ENCODE measurements at regions not wholly inside any gene's neighbourhood (a gene's known extent, or its start where the extent isn't known, plus 50 kb on each side); places are given as distances from the start of the nearest gene placed in this dataset.

DNA sequence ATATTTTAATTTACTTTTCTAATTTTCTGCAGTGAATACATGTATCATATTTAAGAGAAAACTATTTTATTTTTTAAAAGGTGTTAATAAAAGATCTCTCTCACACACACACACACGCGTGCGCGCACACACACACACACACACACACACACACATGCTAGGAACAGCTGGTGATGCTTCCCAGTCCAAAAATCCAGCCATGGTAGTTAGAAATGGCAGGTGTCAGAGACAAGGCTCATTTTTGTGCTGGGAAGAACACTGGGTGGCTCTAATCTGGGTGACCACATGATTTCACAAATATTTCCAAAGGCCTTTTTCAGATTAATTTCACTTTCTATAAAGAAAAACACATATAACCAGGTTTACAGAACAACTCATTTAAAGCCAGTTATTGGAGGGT is 104.5 kb upstream of the NCK2 start:
- no peaks in the 10 kb centered on the region for H4K20me1 ChIP-seq (ENCODE audit: insufficient read depth, low read length, poor library complexity, severe bottlenecking)
- no peaks in the 10 kb centered on the region for H3K9me2 ChIP-seq (replicated peaks; ENCODE audit: low read depth, low read length)
- H3K36me3 ChIP-seq (ENCODE audit: insufficient read depth, low read length), result no peaks in the 10 kb centered on the region
- no peaks in the 10 kb centered on the region for H3K9me3 ChIP-seq (ENCODE audit: insufficient read depth, low read depth, low read length)
- H3K9ac ChIP-seq (ENCODE audit: low read depth, low read length, poor library complexity, severe bottlenecking), result no peak overlapping the region
- no peaks in the 10 kb centered on the region for H3K79me2 ChIP-seq (ENCODE audit: insufficient read depth, low read length)
- no peak overlapping the region for H3K4me2 ChIP-seq (ENCODE audit: low read depth, low read length, poor library complexity, severe bottlenecking)
- no peak overlapping the region for H2AFZ ChIP-seq (ENCODE audit: low read length)
- no peak for TF ChIP-seq EZH2phosphoT487 (IDR thresholded peaks at IDR 0.05; ENCODE audit: borderline replicate concordance)
- no peak for TF ChIP-seq CTCF (conservative IDR thresholded peaks at IDR 0.05; ENCODE audit: low read length)
- H3K4me1 ChIP-seq (ENCODE audit: insufficient read depth, low read length, poor library complexity, severe bottlenecking), result no peaks in the 10 kb centered on the region
- H3F3A ChIP-seq (ENCODE audit: low read depth), result no peaks in the 10 kb centered on the region
- no peaks in the 10 kb centered on the region for H3K27me3 ChIP-seq (ENCODE audit: insufficient read depth, low read length, poor library complexity, severe bottlenecking)
- H3K4me3 ChIP-seq (ENCODE audit: low read length, poor library complexity, severe bottlenecking), result no peak overlapping the region

DNA sequence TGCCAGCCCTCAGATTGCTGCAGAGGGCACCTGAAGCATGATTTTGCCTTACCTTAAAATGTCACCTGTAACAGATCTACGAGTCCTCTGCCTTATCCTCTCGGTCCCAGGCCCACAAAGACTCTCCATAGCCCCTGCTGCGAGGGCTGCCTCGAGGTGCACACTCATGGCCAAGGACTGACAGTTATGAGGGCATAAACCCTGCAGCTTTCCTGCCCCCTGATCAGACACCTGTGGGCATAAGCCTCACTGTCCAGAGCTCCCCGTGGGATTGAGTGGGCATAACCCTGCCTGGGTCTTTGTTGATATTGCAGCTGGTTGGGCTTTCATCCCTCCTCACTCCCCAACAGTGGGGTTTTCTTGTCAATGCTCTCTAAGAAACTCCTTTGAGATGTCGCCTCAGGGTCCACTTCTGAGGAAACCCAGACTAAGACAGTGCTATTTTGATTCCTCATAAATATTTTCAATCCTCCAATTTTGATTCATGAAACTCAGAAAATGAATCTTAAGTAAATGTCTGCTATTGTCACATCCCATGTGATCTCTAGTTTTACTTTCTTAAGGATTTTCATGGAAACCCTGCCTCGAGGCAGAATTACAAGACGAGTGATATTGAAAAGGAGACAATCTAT is 108.5 kb upstream of the NCK2 start:
- Histone ChIP-seq H3K4me1 (ENCODE audit: insufficient read depth, low read length, poor library complexity, severe bottlenecking) (no peaks in the 10 kb centered on the region), H3K4me2 (ENCODE audit: low read depth, low read length, poor library complexity, severe bottlenecking) (no peak overlapping the region), H3K9me2 (replicated peaks; ENCODE audit: low read depth, low read length) (no peaks in the 10 kb centered on the region), H3K79me2 (ENCODE audit: insufficient read depth, low read length) (no peaks in the 10 kb centered on the region), H3K27me3 (ENCODE audit: insufficient read depth, low read length, poor library complexity, severe bottlenecking) (no peaks in the 10 kb centered on the region), H3F3A (ENCODE audit: low read depth) (no peaks in the 10 kb centered on the region), H3K36me3 (ENCODE audit: insufficient read depth, low read length) (no peaks in the 10 kb centered on the region), H4K20me1 (ENCODE audit: insufficient read depth, low read length, poor library complexity, severe bottlenecking) (no peaks in the 10 kb centered on the region), H3K4me3 (ENCODE audit: low read length, poor library complexity, severe bottlenecking) (no peak overlapping the region), H2AFZ (ENCODE audit: low read length) (no peak overlapping the region), H3K9me3 (ENCODE audit: insufficient read depth, low read depth, low read length) (no peaks in the 10 kb centered on the region), H3K9ac (ENCODE audit: low read depth, low read length, poor library complexity, severe bottlenecking) (no peak overlapping the region)
- TF ChIP-seq CTCF (conservative IDR thresholded peaks at IDR 0.05; ENCODE audit: low read length), result no peak
- no peak for TF ChIP-seq EZH2phosphoT487 (IDR thresholded peaks at IDR 0.05; ENCODE audit: borderline replicate concordance)

DNA sequence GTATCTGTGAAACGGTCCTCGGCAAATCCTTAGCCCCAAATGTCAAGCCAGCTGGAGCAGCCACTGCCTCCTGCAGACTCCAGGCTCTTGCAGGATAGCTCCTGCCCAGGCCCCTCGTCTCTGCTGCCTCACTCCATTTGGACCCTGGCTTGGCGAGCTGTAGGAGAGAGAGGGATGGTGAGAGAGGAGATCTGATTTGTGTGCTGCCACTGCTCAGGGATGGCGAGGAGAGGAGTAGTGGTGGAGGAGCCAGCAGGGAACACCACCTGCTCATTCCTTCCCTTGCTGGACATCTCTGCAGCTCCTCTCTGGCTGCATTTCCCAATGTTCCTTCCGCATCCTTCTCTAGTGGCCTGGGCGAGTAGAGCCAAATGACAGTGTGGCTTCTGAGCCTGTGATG is 109.1 kb upstream of the NCK2 start:
- Histone ChIP-seq H3K79me2 (ENCODE audit: insufficient read depth, low read length) (no peaks in the 10 kb centered on the region), H3K4me2 (ENCODE audit: low read depth, low read length, poor library complexity, severe bottlenecking) (no peak overlapping the region), H4K20me1 (ENCODE audit: insufficient read depth, low read length, poor library complexity, severe bottlenecking) (no peaks in the 10 kb centered on the region), H2AFZ (ENCODE audit: low read length) (no peak overlapping the region), H3K36me3 (ENCODE audit: insufficient read depth, low read length) (no peaks in the 10 kb centered on the region), H3K27me3 (ENCODE audit: insufficient read depth, low read length, poor library complexity, severe bottlenecking) (no peaks in the 10 kb centered on the region), H3K9me3 (ENCODE audit: insufficient read depth, low read depth, low read length) (no peaks in the 10 kb centered on the region), H3K9me2 (replicated peaks; ENCODE audit: low read depth, low read length) (no peaks in the 10 kb centered on the region), H3K4me3 (ENCODE audit: low read length, poor library complexity, severe bottlenecking) (no peak overlapping the region), H3F3A (ENCODE audit: low read depth) (no peaks in the 10 kb centered on the region), H3K9ac (ENCODE audit: low read depth, low read length, poor library complexity, severe bottlenecking) (no peak overlapping the region), H3K4me1 (ENCODE audit: insufficient read depth, low read length, poor library complexity, severe bottlenecking) (peaks cover 3% of the 10 kb centered on the region)
- no peak for TF ChIP-seq CTCF (conservative IDR thresholded peaks at IDR 0.05; ENCODE audit: low read length)
- TF ChIP-seq EZH2phosphoT487 (IDR thresholded peaks at IDR 0.05; ENCODE audit: borderline replicate concordance), result no peak
